ENCODE measurements at regions not wholly inside any gene's neighbourhood (a gene's known extent, or its start where the extent isn't known, plus 50 kb on each side); places are given as distances from the start of the nearest gene placed in this dataset.
"Not testable (repeated sequence)": the region's sequence is repeated elsewhere in the genome, so short reads cannot be mapped to it uniquely, and the experiment has no call there.

- no peak for ATAC-seq
- intact Hi-C loops (cut with DNase I): no loop called here
- DNase-seq: no peak
Observed at GRCh38 chr14:44873536-44873935, 88.2 kb downstream of the KLHL28 start.

GRCh38 chr14:44866770-44867169, 95.0 kb downstream of the KLHL28 start:
- ATAC-seq (no peak), DNase-seq (no peak)
- intact Hi-C loops (cut with DNase I): no loop called here

- ATAC-seq (no peak), DNase-seq (no peak)
- intact Hi-C loops (cut with DNase I): no loop called here
Observed at GRCh38 chr14:44866322-44866721, 95.4 kb downstream of the KLHL28 start.

GRCh38 chr14:44863271-44863670, 98.5 kb downstream of the KLHL28 start:
- intact Hi-C loops (cut with DNase I): no loop called here
- ATAC-seq (no peak), DNase-seq (no peak)

GRCh38 chr14:44854114-44854513, 107.6 kb downstream of the KLHL28 start:
- intact Hi-C loops (cut with DNase I): no loop called here
- DNase-seq (no peak), ATAC-seq (no peak)

GRCh38 chr14:44847526-44848309, 114.0 kb downstream of the KLHL28 start:
- no peak for DNase-seq
- ATAC-seq: no peak
- intact Hi-C loops (cut with DNase I): no loop called here

GRCh38 chr14:44846232-44846824, 115.4 kb downstream of the KLHL28 start:
- DNase-seq: no peak
- no peak for ATAC-seq
- intact Hi-C loops (cut with DNase I): no loop called here

GRCh38 chr14:44835928-44836327, 125.8 kb downstream of the KLHL28 start:
- intact Hi-C loops (cut with DNase I); ATAC-seq; DNase-seq: not testable (repeated sequence)

GRCh38 chr14:44833376-44834060, 128.2 kb downstream of the KLHL28 start:
- intact Hi-C loops (cut with DNase I): no loop called here
- DNase-seq (no peak), ATAC-seq (peak in 1 of 2 donors; percentile 51)

- ATAC-seq (no peak), DNase-seq (no peak)
- intact Hi-C loops (cut with DNase I): no loop called here
Observed at GRCh38 chr14:44830371-44830770, 131.4 kb downstream of the KLHL28 start.

GRCh38 chr14:44829021-44829420, 132.7 kb downstream of the KLHL28 start:
- intact Hi-C loops (cut with DNase I): no loop called here
- ATAC-seq (no peak), DNase-seq (no peak)

GRCh38 chr14:44828023-44828422, 133.7 kb downstream of the KLHL28 start:
- DNase-seq: no peak
- intact Hi-C loops (cut with DNase I): no loop called here
- no peak for ATAC-seq

- intact Hi-C loops (cut with DNase I): no loop called here
- ATAC-seq: no peak
- no peak for DNase-seq
Observed at GRCh38 chr14:44820230-44820964, 141.3 kb downstream of the KLHL28 start.

- ATAC-seq: no peak
- no peak for DNase-seq
- intact Hi-C loops (cut with DNase I): no loop called here
Observed at GRCh38 chr14:44814196-44814595, 147.6 kb downstream of the KLHL28 start.

- DNase-seq (no peak), ATAC-seq (no peak)
- intact Hi-C loops (cut with DNase I): no loop called here
Observed at GRCh38 chr14:44812672-44813071, 149.1 kb downstream of the KLHL28 start.

GRCh38 chr14:44804391-44804790, 157.4 kb downstream of the KLHL28 start:
- DNase-seq: no peak
- intact Hi-C loops (cut with DNase I): no loop called here
- ATAC-seq: no peak

- DNase-seq (no peak), ATAC-seq (peak; percentile 78 to 87)
- intact Hi-C loops (cut with DNase I): no loop called here
Observed at GRCh38 chr14:44803239-44803905, 158.4 kb downstream of the KLHL28 start.

GRCh38 chr14:44798386-44799242, 163.1 kb downstream of the KLHL28 start:
- DNase-seq: no peak
- intact Hi-C loops (cut with DNase I): no loop called here

More at GRCh38 chr14:44798386-44799242, 163.1 kb downstream of the KLHL28 start:
- ATAC-seq: no peak
